C4-2B (cell line): ENCODE measurements at regions not wholly inside any gene's neighbourhood (a gene's known extent, or its start where the extent isn't known, plus 50 kb on each side); places are given as distances from the start of the nearest gene placed in this dataset.

ENCODE experiments used
- H3K27ac ChIP-seq: fragments of 450-650 bp; 2 replicates; pipeline ENCODE4 v1.5.1; 2017
- ZFX ChIP-seq: fragments of 450-650 bp; IDR thresholded peaks from 2 replicates; pipeline ENCODE4 v1.6.1; 2017
- TF ChIP-seq, protein P1 (sequence below): fragments of 450-650 bp; conservative IDR thresholded peaks from 2 replicates; pipeline ENCODE4 v1.5.1; 2017; ENCODE audit warnings: mild to moderate bottlenecking

DNA sequence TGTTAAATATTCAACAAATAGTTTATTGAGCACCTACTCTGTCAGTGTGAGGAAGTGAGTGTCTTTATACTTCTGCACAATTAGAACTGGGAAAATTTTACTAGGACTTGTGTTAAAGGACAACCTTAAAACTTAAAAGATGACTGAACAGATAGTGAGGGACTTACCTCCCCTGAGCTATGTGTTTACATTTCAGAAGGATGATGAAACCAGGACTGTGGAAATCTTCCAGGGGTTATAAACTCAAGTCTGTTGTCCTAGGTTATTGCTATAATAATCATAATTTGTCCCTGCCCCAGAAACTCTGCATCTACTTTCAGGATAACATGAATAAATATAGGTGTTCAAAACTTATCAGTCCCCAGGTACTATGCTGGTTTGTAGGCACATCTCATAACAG lies 261.0 kb upstream of the MKLN1 start:
- TF ChIP-seq, protein P1, sequence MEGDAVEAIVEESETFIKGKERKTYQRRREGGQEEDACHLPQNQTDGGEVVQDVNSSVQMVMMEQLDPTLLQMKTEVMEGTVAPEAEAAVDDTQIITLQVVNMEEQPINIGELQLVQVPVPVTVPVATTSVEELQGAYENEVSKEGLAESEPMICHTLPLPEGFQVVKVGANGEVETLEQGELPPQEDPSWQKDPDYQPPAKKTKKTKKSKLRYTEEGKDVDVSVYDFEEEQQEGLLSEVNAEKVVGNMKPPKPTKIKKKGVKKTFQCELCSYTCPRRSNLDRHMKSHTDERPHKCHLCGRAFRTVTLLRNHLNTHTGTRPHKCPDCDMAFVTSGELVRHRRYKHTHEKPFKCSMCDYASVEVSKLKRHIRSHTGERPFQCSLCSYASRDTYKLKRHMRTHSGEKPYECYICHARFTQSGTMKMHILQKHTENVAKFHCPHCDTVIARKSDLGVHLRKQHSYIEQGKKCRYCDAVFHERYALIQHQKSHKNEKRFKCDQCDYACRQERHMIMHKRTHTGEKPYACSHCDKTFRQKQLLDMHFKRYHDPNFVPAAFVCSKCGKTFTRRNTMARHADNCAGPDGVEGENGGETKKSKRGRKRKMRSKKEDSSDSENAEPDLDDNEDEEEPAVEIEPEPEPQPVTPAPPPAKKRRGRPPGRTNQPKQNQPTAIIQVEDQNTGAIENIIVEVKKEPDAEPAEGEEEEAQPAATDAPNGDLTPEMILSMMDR = no peak
- no peak for TF ChIP-seq ZFX
- peak overlapping the region; percentile 40 for H3K27ac ChIP-seq

DNA sequence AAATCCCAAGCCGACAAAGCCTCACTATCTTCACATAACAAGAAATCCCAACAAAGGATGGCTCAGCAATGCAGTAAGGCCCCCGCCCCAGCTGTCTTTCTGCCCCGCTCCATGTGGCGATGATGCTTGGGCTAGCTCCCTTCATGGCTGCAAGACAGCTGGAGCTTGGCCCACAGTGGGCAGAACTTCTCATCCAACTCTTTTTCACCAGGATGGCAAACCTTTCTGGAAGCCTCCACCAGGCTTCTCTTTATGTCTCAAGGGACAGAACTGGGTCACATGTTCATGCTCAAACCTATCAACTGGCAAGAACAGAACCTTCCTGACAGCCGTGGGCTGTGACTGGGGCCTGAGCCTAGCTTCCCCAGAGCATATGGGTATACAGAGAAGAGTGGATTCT lies 260.5 kb upstream of the MKLN1 start:
- TF ChIP-seq, protein P1 = no peak
- no peak for TF ChIP-seq ZFX
- H3K27ac ChIP-seq = peak overlapping the region; percentile 40

DNA sequence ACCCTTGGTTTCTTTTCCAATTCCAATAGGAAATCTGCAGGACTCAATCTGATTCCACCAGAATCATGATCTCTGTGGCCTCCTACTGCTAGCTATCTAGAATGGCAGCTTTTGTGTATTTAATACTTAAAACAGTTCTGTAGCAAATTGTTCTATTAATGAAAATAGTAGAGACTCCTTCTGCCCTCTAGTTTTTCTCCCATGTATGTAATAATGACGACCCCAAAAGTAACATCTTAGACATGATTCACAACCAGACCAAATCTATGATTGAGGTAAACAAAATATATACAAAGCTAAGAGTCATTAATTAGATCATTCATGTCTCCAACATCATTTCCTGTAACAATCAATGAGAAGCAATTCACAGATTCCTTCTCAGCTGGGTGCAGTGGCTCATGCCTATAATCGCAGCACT lies 259.1 kb upstream of the MKLN1 start:
- no peak overlapping the region for H3K27ac ChIP-seq

DNA sequence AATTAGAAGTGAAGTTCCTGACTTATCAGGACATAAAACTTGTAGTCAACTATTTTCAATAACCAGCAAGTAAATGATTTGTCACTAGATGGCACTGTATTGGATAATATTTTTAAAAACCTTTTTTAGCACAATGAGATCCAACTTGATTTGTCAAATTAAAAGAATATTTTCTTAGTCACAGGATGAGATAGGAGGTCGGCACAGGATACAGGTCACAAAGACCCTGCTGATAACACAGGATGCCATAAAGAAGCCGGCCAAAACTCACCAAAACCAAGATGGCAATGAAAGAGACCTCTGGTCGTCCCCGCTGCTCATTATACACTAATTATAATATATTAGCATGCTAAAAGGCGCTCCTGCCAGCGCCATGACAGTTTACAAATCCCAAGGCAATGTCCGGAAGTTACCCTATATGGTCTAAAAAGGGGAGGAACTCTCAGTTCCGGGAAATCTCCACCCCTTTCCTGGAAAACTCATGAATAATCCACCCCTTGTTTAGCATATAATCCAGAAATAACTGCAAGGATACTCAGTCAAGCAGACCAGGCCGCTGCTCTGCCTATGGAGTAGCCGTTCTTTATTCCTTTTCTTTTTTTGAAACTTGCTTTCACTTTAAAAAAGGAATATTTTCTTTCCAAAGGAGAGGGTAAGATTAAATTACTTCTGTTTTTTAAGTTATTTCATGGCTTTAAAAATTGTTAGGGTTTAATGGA lies 255.7 kb upstream of the MKLN1 start:
- no peak overlapping the region for H3K27ac ChIP-seq
- TF ChIP-seq ZFX = no peak
- TF ChIP-seq, protein P1 = peak; percentile 81

More for the DNA sequence above, 259.1 kb upstream of the MKLN1 start:
- no peak for TF ChIP-seq ZFX
- TF ChIP-seq, protein P1 = no peak

DNA sequence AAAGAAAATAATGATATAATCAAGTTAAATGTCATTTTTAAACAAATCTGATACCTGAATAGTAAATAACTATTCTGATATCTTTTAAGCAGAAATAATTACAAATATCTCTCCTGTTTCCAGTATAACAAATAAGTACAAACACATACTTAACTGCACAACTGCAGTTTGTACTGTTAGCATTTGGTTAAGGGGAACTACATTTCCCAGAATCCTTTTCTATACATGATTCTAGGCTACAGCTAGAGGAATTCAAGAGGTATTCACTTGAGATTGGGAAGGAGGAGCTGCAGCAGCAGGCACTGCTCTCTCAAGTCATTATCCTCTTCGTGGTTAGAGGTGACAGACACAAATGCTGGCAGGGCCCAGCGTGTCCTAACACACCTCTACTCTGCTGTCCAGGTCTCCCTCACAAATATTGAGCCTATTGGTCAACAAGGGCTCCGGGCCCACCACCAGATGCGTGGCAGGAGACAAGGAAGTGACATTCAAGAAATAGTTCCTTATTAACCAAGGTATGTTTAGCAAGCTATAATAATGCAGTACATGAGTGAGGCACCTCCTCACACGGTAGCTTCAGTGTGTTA lies 255.1 kb upstream of the MKLN1 start:
- no peak overlapping the region for H3K27ac ChIP-seq

DNA sequence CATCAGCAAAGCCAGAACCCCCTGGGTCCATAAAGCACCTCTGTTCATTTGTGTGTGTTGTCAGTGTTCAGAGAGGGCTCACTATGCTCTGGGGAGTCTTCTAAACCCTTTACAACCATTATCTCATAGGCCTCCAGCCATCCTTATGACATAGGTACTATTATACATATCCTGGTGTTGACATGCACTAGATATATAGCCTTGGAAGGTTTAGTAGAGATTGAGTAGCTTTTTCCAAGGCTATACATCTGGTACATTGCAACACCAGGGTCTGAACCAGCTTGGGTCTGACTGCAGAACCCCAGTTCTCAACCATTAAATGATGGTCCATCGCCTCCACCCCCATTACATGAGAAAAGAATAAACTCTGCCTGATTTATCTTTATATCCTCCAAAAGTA lies 253.6 kb upstream of the MKLN1 start:
- TF ChIP-seq, protein P1 = no peak
- TF ChIP-seq ZFX = no peak
- H3K27ac ChIP-seq = no peak overlapping the region

More for the DNA sequence above, 255.1 kb upstream of the MKLN1 start:
- TF ChIP-seq, protein P1 = no peak
- no peak for TF ChIP-seq ZFX

DNA sequence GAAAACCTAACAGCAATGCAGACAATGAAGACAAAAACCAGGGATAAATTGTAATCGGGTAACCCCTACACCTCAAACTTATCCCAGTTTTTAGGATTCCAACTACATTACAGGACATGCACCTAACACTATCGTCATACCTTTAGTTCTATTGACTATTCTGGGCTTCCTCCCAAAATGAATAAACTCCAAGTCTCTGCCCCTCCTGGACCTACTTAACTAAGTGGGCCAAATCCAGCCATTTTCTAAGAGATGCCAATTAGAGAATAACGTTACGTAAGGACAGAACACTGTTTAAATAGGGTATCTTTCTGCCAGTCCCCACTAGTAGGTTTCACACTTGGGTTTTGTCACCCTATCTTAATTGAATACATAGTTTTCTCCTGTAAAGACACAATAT lies 253.1 kb upstream of the MKLN1 start:
- no peak for TF ChIP-seq ZFX
- TF ChIP-seq, protein P1 = no peak

More for the DNA sequence above, 253.1 kb upstream of the MKLN1 start:
- no peak overlapping the region for H3K27ac ChIP-seq
